Esophagus muscularis mucosa (tissue), 3 donors: ENCODE measurements at regions not wholly inside any gene's neighbourhood (a gene's known extent, or its start where the extent isn't known, plus 50 kb on each side); places are given as distances from the start of the nearest gene placed in this dataset.
A peak's percentile ranks its signal among the peaks of the same experiment; 100 is the strongest.

Source experiments
- EP300 ChIP-seq: sonication (generic); formaldehyde crosslinking; IDR thresholded peaks from one replicate; pipeline ENCODE4 v1.6.1; 2017; ENCODE audit warnings: antibody characterized with exemption
- TF ChIP-seq, protein P1 (sequence below), 3 experiments: fragments of 200-600 bp in 2 of 3; fragments of 450-650 bp in 1 of 3; sonication (generic) in 2 of 3; IDR thresholded peaks; one replicate each; pipeline ENCODE4 v1.5.1; 2017 to 2019; ENCODE audit warnings: antibody characterized with exemption in 3 of 3, mild to moderate bottlenecking in 2 of 3, moderate library complexity in 1 of 3

DNA sequence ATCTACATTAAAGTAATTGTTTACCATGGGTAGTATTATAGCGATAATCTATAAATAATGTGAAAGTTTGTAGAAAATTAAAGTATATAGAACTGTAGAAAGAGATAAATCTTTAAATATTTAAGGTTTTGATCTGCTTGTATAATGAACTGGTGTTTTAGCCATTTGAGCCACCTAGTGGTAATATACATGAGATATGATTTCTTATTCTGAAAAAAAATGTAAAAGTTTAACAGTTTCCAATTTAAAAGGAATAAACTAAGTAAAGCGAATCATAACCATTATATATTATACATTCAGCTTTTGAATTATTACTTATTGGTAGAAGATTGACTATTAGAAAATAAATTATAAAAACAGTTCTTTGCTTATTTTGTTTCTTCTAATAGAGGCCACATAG lies 91.2 kb downstream of the OTUD1 start:
- TF ChIP-seq, protein P1, sequence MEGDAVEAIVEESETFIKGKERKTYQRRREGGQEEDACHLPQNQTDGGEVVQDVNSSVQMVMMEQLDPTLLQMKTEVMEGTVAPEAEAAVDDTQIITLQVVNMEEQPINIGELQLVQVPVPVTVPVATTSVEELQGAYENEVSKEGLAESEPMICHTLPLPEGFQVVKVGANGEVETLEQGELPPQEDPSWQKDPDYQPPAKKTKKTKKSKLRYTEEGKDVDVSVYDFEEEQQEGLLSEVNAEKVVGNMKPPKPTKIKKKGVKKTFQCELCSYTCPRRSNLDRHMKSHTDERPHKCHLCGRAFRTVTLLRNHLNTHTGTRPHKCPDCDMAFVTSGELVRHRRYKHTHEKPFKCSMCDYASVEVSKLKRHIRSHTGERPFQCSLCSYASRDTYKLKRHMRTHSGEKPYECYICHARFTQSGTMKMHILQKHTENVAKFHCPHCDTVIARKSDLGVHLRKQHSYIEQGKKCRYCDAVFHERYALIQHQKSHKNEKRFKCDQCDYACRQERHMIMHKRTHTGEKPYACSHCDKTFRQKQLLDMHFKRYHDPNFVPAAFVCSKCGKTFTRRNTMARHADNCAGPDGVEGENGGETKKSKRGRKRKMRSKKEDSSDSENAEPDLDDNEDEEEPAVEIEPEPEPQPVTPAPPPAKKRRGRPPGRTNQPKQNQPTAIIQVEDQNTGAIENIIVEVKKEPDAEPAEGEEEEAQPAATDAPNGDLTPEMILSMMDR (IDR thresholded peaks at IDR 0.05), result peak in 2 of 3 experiments; percentile 32 to 34
- no peak for TF ChIP-seq EP300
